SKM-1 treated with dmso at 0.1 percent for 144 hours (cell line): ENCODE measurements at regions not wholly inside any gene's neighbourhood (a gene's known extent, or its start where the extent isn't known, plus 50 kb on each side); places are given as distances from the start of the nearest gene placed in this dataset.
A peak's percentile ranks its signal among the peaks of the same experiment; 100 is the strongest.

ENCODE experiments used
- DNase-seq: peaks from one replicate; lab custom pipeline; 2025; ENCODE audit not compliant: unreplicated experiment; lab: John Stamatoyannopoulos, UW

DNA sequence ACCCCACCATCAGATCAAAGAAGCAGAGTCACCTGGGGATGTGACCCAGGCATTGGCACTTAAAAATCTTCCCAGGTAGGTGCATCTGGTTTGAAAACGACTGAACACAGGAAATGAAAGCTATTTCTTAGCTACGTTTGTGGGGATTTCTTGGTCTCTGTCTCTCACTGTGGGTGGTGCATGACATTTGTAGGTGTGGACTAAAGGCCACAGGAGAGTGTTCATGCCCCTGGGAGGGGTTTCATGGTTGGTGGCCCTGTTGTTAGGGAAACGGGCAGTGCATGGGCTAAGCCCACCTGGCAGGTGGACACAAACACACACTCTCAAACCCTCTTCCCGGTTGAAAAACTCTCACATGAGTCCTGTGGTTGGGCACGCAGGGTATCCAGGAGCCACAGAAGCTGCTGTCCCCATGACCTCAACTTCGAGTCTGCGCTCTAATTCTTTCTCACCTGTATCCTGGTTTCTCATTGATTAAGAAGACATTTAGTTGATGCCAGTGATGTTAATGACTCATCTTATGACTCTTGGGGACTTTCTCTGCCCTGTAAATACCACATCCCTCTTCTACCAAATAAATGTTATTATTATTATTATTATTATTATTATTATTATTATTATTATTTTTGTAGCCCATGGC is 119.4 kb downstream of the MRPS6 start:
- DNase-seq = no peak

DNA sequence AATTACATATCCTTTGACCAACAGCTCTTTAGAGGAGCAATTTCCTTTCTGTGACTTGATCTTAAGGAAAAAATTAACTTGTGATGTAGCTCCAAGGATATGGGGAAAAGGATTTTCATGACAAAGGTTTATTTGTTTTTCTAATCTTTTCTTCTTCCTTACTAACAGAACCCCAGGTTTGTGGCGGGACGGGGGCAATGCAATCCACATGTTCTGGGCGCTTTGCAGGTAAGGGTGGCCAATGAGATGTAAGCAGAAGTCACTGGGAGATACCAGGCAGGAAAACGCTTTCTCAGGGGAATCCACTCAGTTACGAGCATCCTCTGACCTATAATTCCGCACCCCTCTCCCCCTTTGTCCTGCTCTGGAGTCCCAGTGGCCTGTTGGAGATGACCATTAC is 122.0 kb downstream of the MRPS6 start:
- no peak for DNase-seq

DNA sequence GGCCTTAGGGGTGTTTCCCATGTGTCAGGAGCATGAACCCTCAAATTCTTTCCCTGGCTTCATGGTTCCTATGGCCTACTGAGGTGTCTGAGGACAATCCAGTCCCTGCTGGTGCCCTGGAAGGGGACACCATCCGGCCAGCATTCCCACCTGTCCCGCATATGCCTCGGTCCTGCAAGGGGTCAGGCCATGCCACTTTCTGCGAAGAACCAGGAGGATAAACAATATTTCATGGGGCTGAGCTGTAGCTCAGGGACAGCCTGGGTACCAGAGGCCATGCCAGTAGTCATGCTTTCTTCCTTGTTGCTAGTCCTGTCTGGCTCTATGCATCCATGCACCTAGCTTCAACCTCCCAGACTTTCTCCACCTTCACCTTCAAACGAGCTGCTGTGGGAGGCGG is 123.6 kb downstream of the MRPS6 start:
- no peak for DNase-seq

DNA sequence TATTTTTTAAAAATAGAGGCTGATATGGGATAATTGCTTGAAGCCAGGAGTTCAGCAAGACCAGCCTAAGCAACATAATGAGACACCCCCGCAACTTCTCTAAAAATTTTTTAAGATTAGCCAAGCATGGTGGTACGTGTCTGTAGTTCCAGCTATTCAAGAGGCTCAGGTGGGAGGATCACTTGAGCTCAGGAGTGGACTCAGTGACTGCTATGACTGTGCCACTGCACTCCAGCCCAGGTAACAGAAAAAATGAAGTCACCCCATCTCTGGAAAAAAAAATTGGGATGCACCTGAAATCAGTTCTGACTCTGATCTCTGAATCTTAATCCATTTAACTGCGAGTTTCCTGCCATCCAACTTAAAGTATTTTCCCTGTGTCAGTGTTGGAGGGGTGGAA is 124.2 kb downstream of the MRPS6 start:
- DNase-seq = no peak

DNA sequence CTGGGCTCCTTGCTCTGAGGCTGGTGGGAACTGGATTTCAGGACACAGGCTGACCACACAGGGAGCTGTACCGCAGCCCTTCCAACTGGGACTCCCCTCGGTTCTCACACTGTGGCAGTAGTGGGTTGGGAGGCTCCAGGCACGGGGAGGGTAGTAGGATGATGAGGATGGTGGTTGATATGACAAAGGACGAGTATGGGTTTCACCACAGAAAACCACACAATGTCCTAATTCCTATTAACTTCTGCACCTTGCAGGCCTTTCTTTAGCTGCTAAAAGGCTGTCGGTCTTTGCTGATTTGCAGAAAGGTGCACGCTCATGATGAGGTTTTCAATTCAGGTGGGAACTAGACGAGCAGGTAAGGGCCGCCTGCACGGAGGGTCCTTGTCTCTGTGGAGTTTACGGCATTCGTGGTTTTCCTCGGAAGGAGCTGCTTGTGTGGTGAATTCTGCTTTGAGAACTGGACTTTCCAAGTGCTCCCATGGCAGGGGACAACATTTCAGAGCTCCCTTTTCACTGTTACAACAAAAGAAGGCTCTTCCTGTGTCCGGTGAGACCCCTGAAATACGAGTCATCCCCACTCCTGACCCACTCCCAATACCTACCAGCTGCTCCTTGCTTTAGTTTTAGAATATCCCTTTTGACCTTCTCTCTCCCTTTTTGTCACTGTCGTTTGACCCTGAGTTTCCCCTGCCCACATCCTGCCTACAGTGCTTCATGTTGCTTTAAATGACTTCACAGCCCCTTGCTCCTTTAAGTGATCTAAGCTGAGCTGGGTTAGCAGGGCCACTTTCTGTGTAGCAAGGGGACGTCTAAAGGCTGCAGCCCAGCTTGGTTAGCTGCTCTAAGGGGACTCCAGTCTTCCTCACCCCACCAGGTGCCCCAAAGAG is 125.1 kb downstream of the MRPS6 start:
- DNase-seq = peak; percentile 77

DNA sequence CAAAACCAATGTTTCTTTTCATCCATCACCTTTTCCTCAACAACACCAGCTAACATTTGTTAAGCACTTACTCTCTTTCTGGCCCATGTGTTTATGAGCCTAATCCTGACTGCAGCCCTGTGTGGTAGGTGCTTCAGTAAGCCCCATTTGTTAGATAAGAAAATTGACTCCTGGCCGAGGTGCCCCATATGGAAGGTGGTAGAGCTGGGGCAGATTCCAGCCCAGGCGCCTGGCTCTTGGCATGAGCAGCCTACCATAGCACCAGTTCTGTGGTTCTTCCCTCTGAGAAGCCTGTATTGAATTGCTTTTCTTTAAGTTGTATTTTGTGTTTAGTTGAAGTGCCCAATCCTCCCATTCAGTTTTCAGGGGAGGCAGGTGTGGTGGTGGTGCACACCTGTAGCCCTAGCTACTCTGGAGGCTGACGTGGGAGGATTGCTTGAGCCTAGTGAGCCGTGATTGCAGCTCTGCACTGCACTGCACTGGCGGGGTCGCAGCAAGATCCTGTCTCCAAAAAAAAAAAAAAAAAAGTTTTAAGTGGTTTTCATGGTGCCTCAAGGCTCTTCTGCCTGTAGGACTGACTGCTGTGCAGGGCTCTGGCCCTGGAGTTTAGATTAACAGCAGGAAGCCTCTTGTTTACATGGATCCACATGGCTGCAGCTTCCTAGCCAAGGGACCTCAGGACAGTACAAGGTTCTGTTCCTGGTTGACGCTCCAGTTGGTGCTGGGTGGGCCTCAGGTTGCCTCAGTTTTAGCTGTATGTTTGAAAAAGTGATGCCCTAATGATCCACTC is 125.9 kb downstream of the MRPS6 start:
- DNase-seq = no peak

DNA sequence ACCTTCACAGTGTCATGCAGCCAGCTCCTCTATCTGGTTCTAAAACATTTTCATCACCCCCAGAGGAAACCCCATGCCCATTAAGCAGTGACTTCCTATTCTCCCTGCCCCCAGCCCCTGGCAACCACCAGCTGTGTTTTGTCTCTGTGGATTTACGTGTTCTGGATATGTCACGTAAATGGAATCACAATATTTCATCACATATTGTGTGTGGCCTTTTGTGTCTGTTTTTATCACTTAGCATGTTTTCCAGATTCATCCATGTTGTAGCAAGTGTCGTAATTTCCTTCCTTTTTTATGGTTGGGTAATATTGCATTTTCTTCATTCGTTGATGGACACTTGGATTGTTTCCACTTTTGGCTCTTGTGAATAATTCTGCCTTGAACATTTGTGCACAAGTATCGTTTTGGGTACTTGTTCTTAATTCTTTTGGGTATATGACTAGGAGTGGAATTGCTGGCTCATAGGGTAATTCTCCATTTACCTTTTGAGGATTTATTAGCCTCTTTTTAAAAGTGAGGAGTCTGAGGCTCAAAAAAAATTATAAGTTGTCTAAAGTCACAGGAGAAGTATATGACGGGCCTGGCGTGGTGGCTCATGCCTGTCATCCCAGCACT is 127.0 kb downstream of the MRPS6 start:
- peak; percentile 94 for DNase-seq

DNA sequence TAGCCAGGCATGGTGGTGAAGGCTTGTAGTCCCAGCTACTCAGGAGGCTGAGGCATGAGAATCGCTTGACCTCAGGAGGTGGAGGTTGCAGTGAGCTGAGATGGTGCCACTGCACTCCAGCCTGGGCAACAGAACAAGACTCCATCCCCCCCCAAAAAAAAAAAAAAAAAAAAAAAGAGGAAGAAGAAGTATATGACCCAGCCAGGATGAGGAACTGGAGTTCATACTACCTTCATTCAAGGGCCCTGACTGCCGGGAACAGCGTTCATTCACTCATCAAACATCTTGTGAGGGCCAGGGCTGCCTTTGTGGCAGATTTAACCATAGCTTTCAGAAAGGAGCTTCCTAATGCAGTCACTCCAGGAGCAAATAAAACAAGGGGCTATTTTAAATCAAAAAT is 127.6 kb downstream of the MRPS6 start:
- DNase-seq = peak; percentile 78

DNA sequence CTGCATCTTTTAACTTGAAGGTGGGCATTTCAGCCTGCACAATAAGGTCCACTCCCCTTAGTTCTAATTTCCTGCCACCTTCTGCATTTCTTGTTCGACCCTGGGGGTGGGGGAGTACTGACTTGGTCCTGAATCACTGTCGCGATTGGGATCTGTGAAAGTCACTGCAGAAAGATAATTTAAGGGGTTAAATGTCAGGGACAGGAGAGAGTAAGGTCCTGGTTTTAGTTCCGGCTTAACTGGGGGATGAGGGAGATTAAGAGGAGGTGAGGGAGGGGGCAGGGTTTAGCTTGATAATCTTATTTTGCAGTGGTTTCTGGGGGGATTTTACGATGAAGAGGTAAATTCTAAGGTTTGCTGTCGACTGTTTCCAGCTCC is 128.1 kb downstream of the MRPS6 start:
- DNase-seq = no peak

DNA sequence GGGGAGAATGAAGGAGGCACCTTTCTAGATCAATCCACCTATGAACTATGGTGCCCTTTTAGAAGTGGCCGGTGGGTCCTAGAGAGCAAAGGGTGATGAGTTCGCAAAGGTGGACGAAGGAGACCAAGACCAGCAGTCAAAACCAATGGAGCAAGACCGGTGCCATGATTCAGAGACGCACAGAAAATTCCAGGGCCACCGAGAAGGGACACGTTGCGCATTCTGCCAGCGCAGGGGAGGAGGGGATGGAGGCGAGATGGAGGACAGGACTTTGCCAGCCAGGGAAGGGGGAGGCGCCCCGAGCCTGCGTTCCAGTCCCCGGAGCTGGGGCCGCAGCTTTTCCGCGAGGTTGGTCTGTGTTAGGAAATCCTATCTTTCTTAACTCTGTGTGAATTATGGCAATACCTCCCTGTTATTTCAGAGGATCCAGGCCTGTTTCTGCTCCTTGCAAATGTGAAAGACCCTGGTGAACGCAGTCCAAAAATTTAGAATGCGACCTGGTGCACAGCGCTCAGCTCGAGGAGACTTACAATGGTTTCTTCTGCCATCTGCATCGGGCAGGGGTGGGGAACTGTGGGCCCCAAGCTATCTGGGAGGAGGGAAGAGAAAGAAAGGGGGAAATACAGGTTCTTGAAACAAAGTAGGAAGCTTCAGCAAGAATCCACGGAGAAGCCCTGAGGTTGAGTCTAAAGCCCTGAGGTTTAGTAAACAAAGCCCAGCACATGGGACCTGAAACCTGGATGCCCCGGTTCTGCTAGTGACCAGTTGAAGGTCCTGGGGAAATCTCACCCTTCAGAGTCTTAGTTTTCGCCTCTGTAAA is 129.4 kb downstream of the MRPS6 start:
- peak; percentile 81 for DNase-seq

DNA sequence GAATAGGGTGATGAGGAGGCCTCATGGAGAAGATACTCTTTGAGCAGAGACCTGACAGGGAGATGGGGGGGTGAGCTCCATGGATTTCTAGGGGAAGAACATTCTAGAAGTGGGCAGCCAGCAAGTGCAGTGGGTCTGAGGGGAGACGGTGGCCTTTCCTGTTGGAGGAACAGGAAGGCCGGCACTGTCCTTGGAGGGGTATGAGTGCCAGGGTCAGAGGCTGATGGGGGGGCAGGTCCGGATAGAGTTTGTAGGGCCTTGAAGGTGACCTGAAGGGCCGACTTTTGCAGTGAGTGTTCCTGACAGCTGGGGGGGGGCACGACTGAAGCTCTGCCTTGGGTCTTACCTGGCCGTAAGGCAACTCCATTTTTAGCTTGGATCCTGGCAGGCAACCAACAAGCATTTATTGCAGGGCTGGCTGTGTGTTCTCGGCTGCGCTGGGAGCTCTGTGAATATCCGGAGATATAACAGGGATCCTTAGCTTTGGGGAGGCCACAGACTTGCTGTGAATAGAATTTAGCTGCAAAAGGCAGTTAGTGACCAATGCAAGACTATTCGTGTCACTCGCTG is 130.6 kb downstream of the MRPS6 start:
- DNase-seq = no peak

DNA sequence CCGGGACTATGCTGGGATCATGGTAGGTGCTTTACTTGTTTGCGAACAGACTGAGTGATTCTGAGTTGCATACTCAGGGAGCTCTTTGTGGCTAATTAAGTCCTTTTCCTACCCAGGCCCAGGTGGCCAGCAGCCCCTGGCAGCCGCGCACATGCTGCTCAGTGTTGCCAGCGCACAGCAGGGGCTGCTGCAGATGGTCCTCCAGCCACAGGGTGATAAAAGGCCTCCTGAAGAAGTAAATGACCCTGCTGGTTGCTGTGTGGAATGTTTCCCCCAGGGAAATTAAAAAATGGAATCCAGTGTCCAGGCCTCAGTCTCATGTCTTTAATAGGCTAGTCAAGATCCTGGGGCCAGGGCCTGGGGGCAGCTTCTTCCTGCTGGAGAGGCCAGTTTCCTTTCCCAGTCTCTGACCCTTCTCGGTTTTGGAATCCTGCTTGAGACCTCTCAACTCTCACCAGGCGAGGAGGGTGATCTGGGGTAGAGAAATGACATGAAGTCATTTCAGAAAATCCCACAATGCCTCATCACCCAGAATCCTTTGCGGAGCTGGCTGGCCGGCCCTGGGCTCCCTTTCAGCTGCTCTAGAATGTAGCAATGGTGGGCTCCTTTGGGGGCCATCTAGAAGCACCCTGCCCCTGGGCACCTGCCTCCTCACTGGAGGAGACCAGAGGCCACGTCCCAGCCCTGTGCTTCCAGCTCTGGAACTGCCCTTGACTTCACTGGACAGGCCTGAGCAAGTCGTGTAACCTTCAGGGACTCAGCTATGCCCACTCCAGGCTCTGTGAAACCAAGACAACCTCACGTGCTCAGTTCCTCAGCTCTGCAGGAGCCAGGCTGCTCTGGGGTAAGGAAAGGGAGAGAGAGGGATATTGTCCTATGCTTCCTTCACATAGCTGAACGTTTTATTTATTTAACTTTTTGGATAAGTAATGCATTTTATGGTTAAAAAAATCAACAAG is 131.4 kb downstream of the MRPS6 start:
- no peak for DNase-seq

DNA sequence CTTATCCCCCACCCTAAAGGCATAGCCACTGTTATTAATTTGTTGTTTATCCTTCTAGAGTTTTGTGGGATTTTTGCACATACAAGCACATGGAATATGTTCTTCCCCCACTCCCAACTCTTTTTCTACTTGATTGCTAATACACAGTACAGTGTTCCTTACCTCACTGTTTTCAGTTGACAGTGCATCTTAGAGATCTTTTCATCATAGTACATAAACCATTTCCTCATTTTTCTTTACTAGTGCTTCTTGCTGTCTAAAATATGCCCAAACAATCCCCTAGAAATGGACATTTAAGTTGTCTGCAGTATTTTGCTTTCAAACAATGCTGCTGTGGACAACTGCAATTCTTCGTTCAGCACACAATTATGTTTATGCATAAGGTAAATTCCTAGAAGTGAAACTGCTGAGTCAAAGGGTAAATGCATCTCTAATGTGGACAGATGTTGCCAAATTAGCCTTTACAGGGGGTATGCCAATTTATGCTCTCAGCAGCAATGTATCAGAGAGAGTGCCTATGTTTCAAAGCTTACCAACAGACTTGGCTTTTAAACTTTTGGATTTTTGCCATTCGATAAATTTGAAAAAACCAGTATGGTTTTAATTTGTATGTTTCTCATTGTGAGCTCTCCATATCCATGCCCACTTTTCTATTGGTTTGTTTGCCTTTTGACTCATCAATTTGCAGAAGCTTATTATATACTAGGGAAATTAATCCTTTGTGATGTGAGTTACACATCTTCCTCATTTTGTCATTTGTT is 132.6 kb downstream of the MRPS6 start:
- peak; percentile 12 for DNase-seq

DNA sequence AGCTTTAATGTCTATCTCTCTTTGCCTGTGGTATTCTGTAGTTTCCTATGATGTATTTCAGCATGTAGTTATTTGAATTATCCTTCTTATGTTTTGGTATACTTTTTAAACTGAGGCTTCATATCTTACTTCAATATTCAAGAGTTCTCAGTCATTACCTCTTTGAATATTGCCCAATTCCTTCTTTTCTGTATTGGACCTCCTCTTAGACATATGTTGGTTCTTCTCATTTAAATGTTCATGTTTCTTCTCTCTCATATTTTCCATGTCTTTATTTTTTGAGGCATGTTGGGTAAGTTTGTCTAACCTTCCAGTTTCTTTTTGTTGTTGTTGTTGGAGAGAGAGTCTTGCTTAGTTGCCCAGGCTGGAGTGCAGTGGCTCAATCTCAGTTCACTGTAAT is 140.6 kb downstream of the MRPS6 start:
- DNase-seq = no peak

DNA sequence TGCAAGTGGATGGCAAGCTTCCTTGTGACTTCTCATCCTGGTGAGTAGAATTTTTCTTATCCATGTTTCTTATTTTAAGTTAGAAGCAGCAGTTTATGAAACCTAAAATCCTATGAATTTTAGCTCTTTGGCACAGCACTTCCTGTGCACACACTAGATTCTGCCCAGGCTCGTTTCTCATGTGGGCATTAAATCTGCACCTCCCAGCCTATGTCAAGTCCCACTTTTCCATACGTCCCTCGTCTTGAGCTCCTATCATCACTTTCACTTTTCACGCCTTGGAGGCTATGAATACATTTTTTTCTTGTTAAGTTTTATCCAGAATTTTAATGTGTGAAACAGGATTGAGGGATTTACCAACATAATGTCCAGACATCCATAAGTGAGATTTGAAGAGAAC is 142.1 kb downstream of the MRPS6 start:
- DNase-seq = no peak

DNA sequence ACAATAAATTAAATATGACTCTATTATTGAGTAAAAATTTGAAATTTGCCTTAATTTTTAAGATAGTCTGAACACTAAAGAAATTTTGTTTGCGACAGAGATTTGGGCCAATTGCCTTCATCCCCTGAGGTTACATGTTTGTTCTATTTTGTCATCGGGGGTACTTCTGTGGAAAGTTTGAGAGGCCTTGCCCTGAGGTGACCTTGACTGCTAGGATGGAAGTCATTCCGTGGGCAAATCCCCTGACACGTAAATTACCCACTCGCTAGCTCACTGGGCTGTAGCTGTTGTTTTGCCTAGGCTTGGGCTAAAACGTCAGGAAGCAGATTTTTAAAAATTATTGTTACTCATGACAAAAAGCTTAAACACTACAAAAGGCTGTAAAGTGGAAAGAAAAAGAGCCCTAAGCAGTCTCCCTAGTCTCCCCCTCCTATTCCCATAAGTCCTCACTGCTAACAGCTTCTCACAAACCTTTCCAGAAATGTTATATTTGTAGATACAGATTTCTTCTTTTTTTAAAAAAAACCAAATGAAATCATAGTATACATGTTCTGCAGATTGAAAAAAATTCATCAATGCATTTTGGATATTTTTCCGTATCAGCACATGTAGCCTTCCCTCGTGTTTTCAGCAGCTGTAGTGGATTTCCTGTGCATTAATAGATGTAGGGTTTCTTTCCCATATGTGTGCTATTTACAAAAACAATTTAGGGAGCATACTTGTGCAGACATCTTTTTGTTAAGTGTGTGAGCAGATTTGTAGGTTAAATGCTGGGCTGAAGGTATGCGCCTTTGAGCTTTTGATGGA is 142.7 kb downstream of the MRPS6 start:
- DNase-seq = no peak

DNA sequence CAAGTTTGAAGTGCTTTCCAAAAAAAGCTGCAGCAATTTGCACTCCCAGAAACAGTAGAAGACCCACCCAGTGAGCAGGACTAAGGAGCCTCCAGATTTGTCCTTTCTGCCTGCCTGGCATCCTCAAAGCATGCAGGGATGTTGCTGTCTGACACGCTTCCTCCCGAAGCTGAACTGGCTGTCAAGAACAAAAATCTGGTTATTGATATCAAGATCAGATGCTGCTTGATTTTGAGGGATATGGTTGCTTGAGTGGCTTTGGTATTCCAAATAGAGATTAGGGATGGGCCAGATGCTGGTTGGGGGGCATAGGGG is 143.3 kb downstream of the MRPS6 start:
- no peak for DNase-seq

DNA sequence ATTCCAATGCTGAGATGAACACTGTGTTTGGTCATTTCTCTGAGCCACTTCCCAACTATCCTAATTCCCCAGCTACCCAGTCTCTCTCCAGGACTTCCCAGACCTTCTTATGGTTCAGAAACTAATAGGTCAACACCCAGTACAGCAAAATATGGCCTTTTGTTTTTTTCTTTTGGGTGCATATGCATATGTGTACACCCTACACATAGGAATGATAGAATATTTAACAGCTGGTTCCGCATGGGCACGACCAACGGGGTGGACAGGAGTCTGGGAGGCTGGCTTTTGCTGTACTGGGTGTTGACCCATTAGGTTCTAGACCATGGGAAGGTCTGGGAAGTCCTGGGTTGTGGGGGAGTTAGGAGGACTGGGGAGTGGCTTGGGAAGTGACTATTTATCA is 143.9 kb downstream of the MRPS6 start:
- no peak for DNase-seq
